Panc1 (cell line): ENCODE measurements at regions not wholly inside any gene's neighbourhood (a gene's known extent, or its start where the extent isn't known, plus 50 kb on each side); places are given as distances from the start of the nearest gene placed in this dataset.

Experiments
- POLR2AphosphoS5 ChIP-seq: IDR thresholded peaks from 2 replicates; pipeline ENCODE4 v1.6.1; 2012; ENCODE audit warnings: mild to moderate bottlenecking, low read depth, low read length, moderate library complexity
- SIN3A ChIP-seq: IDR thresholded peaks from 2 replicates; pipeline ENCODE4 v1.6.1; 2012; ENCODE audit warnings: low read depth, mild to moderate bottlenecking, low read length, moderate library complexity, borderline replicate concordance; ENCODE audit not compliant: insufficient read depth
- TCF7L2 ChIP-seq: IDR thresholded peaks from 2 replicates; pipeline ENCODE4 v1.6.1; 2011; ENCODE audit warnings: mild to moderate bottlenecking, low read depth, low read length, inconsistent platforms
- TF ChIP-seq, protein P1 (sequence below): fragments of 450-650 bp; IDR thresholded peaks from 2 replicates; pipeline ENCODE4 v1.5.1; 2017; ENCODE audit warnings: mild to moderate bottlenecking
- TF ChIP-seq, protein P2 (sequence below), 2 experiments: IDR thresholded peaks; 2 replicates each; pipeline ENCODE4 v1.6.1; 2011 to 2012; ENCODE audit warnings: low read depth in 2 of 2, control low read depth in 1 of 2, low read length in 1 of 2, mild to moderate bottlenecking in 1 of 2, moderate library complexity in 1 of 2; ENCODE audit not compliant: insufficient read depth in 1 of 2

DNA sequence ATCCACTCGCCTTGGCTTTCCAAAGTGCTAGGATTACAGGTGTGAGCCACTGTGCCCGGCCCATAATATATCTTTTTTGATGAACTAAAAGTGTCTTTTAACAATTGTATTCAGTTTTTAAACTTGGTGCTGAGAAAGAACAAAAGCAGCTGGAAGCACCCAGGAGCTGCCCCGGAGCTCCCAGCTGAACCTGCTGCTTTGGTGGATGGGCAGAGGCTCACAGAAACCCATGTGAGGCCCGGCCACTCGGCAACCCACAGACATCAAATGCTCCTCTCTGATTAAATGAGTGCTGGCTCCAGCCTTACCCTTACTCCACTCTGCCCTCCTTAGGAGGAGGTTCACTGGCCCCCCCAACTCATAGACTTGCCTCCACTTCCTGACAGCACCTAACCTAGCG, 59.4 kb upstream of the FRMD1 start:
- TF ChIP-seq POLR2AphosphoS5 (no peak), SIN3A (no peak), TCF7L2 (no peak)
- TF ChIP-seq, protein P1, sequence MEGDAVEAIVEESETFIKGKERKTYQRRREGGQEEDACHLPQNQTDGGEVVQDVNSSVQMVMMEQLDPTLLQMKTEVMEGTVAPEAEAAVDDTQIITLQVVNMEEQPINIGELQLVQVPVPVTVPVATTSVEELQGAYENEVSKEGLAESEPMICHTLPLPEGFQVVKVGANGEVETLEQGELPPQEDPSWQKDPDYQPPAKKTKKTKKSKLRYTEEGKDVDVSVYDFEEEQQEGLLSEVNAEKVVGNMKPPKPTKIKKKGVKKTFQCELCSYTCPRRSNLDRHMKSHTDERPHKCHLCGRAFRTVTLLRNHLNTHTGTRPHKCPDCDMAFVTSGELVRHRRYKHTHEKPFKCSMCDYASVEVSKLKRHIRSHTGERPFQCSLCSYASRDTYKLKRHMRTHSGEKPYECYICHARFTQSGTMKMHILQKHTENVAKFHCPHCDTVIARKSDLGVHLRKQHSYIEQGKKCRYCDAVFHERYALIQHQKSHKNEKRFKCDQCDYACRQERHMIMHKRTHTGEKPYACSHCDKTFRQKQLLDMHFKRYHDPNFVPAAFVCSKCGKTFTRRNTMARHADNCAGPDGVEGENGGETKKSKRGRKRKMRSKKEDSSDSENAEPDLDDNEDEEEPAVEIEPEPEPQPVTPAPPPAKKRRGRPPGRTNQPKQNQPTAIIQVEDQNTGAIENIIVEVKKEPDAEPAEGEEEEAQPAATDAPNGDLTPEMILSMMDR: no peak
- TF ChIP-seq, protein P2, sequence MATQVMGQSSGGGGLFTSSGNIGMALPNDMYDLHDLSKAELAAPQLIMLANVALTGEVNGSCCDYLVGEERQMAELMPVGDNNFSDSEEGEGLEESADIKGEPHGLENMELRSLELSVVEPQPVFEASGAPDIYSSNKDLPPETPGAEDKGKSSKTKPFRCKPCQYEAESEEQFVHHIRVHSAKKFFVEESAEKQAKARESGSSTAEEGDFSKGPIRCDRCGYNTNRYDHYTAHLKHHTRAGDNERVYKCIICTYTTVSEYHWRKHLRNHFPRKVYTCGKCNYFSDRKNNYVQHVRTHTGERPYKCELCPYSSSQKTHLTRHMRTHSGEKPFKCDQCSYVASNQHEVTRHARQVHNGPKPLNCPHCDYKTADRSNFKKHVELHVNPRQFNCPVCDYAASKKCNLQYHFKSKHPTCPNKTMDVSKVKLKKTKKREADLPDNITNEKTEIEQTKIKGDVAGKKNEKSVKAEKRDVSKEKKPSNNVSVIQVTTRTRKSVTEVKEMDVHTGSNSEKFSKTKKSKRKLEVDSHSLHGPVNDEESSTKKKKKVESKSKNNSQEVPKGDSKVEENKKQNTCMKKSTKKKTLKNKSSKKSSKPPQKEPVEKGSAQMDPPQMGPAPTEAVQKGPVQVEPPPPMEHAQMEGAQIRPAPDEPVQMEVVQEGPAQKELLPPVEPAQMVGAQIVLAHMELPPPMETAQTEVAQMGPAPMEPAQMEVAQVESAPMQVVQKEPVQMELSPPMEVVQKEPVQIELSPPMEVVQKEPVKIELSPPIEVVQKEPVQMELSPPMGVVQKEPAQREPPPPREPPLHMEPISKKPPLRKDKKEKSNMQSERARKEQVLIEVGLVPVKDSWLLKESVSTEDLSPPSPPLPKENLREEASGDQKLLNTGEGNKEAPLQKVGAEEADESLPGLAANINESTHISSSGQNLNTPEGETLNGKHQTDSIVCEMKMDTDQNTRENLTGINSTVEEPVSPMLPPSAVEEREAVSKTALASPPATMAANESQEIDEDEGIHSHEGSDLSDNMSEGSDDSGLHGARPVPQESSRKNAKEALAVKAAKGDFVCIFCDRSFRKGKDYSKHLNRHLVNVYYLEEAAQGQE (IDR thresholded peaks at IDR 0.05; ENCODE audit: insufficient read depth in 1 of 2, low read depth in 2 of 2, low read length in 1 of 2): no peak
